GM12878 (cell line): ENCODE measurements at regions not wholly inside any gene's neighbourhood (a gene's known extent, or its start where the extent isn't known, plus 50 kb on each side); places are given as distances from the start of the nearest gene placed in this dataset.

Experiments
- ATAC-seq: fragments of 200-7000 bp; cut with Tn5 transposase; 3 replicates; pipeline ENCODE4 v1.9.1; 2020; ENCODE audit warnings: mild to moderate bottlenecking, moderate library complexity
- BruUV-seq: library from RNA; stranded (reverse); fragments of 400-500 nt; replicated peaks from 2 replicates; lab custom pipeline; 2021; lab: Mats Ljungman, UMichigan
- CTCF ChIA-PET: fragments of 300-600 bp; sonication (Branson Sonifier 250); formaldehyde crosslinking; extraction: SDS; loops from one replicate; lab custom pipeline; 2021; ENCODE audit warnings: inconsistent platforms; lab: Yijun Ruan, JAX
- POLR2A ChIA-PET: fragments of 350-600 bp; formaldehyde crosslinking; extraction: SDS; loops from one replicate; lab custom pipeline; 2021; ENCODE audit warnings: inconsistent platforms; lab: Charles Lee
- RAD21 ChIA-PET: fragments of 300-600 bp; sonication (Branson Sonifier 250); formaldehyde crosslinking; loops from one replicate; lab custom pipeline; 2023; ENCODE audit warnings: antibody characterized with exemption; ENCODE audit not compliant: unreplicated experiment; lab: Charles Lee
- SMC1A ChIA-PET: fragments of 300-600 bp; sonication (Branson Sonifier 250); formaldehyde crosslinking; loops from one replicate; lab custom pipeline; 2023; ENCODE audit not compliant: unreplicated experiment, uncharacterized antibody; lab: Charles Lee
- DNase-seq: peaks from one replicate; pipeline ENCODE4 v3.0.0-alpha.2; 2011; ENCODE audit warnings: low read depth, low spot score
- FAIRE-seq: peaks from 3 replicates; lab custom pipeline; 2011; peaks lifted over from hg19 to GRCh38; lab: Jason Lieb, UNC
- H2AFZ ChIP-seq: 2 replicates; pipeline ENCODE4 v1.6.0; 2011; ENCODE audit warnings: low read depth, low read length, control low read depth; ENCODE audit not compliant: control insufficient read depth
- H3K27ac ChIP-seq: 2 replicates; pipeline ENCODE4 v1.5.1; 2011; ENCODE audit warnings: control low read depth; ENCODE audit not compliant: control insufficient read depth, insufficient read depth
- H3K27me3 ChIP-seq, 2 experiments: replicated peaks in 1 of 2; 2 replicates each; pipeline versions ENCODE4 v1.6.0 to v1.6.1; 2011; ENCODE audit warnings: low read length in 1 of 2; ENCODE audit not compliant: control insufficient read depth in 2 of 2, insufficient read depth in 2 of 2
- H3K36me3 ChIP-seq, 2 experiments: 2 replicates each; pipeline ENCODE4 v1.5.1; 2011; ENCODE audit warnings: low read length in 1 of 2; ENCODE audit not compliant: control insufficient read depth in 2 of 2, insufficient read depth in 2 of 2
- H3K4me1 ChIP-seq: 2 replicates; pipeline ENCODE4 v1.6.1; 2011; ENCODE audit warnings: mild to moderate bottlenecking, low read length, moderate library complexity, mixed read lengths; ENCODE audit not compliant: control insufficient read depth, insufficient read depth
- H3K4me2 ChIP-seq: 2 replicates; pipeline ENCODE4 v1.6.0; 2011; ENCODE audit warnings: control low read depth; ENCODE audit not compliant: control insufficient read depth, insufficient read depth
- H3K4me3 ChIP-seq: fragments of 200-600 bp; sonication (generic); 2 replicates; pipeline ENCODE4 v1.5.1; 2016
- H3K79me2 ChIP-seq: 2 replicates; pipeline ENCODE4 v1.6.0; 2011; ENCODE audit warnings: low read length; ENCODE audit not compliant: control insufficient read depth, insufficient read depth
- H3K9ac ChIP-seq: 2 replicates; pipeline ENCODE4 v1.8.0; 2011; ENCODE audit warnings: low read length, control low read depth, mixed read lengths; ENCODE audit not compliant: control insufficient read depth, insufficient read depth
- H3K9me3 ChIP-seq: replicated peaks from 3 replicates; pipeline ENCODE4 v1.5.1; 2011; ENCODE audit warnings: mild to moderate bottlenecking, low read length; ENCODE audit not compliant: control insufficient read depth, insufficient read depth
- H4K20me1 ChIP-seq: 2 replicates; pipeline ENCODE4 v1.6.0; 2011; ENCODE audit not compliant: control insufficient read depth, insufficient read depth
- ATF2 ChIP-seq: IDR thresholded peaks from 2 replicates; pipeline ENCODE4 v1.6.1; 2012; ENCODE audit warnings: low read length, inconsistent platforms
- CREM ChIP-seq: IDR thresholded peaks from 2 replicates; pipeline ENCODE4 v1.6.1; 2014; ENCODE audit warnings: antibody characterized with exemption, low read depth
- CUX1 ChIP-seq: IDR thresholded peaks from 2 replicates; pipeline ENCODE4 v1.6.1; 2012; ENCODE audit warnings: improper control_type of control experiment, low read depth, low read length; ENCODE audit not compliant: insufficient replicate concordance
- GATAD2B ChIP-seq: fragments of 450-650 bp; conservative IDR thresholded peaks from 2 replicates; pipeline ENCODE4 v1.6.1; 2017; ENCODE audit warnings: low read depth, mild to moderate bottlenecking, moderate library complexity
- MLLT1 ChIP-seq: fragments of 450-650 bp; IDR thresholded peaks from 2 replicates; pipeline ENCODE4 v1.6.1; 2016; ENCODE audit warnings: mild to moderate bottlenecking
- NFYB ChIP-seq: IDR thresholded peaks from 2 replicates; pipeline ENCODE4 v1.6.1; 2011; ENCODE audit warnings: low read depth, mild to moderate bottlenecking, low read length, improper control_type of control experiment, moderate library complexity; ENCODE audit not compliant: insufficient read depth
- NRF1 ChIP-seq: conservative IDR thresholded peaks from 2 replicates; pipeline ENCODE4 v1.6.1; 2011; ENCODE audit warnings: mild to moderate bottlenecking, low read depth, low read length, improper control_type of control experiment
- RAD21 ChIP-seq: IDR thresholded peaks from 2 replicates; pipeline ENCODE4 v1.6.1; 2011; ENCODE audit warnings: mild to moderate bottlenecking, low read depth, low read length, moderate library complexity; ENCODE audit not compliant: insufficient read depth
- WGBS: methylation state at CpG from one replicate; pipeline ENCODE4 v1.1.6; 2016; ENCODE audit warnings: low lambda C conversion rate; ENCODE audit not compliant: insufficient replicate concordance, insufficient coverage; ENCODE audit errors: missing lambda C conversion rate; 5-methylcytosine and 5-hydroxymethylcytosine counted together
- in situ Hi-C: fragments of 300-500 bp; cut with MboI; formaldehyde crosslinking; loops from 9 replicates; pipeline ENCODE4 v1.14.3; 2018; ENCODE audit warnings: mixed read lengths
- intact Hi-C: fragments of 100-400 bp; cut with micrococcal nuclease; formaldehyde crosslinking; loops from one replicate; pipeline ENCODE4 v1.14.2; 2022; ENCODE audit not compliant: unreplicated experiment
- TF ChIP-seq, protein P1 (sequence below): IDR thresholded peaks from 2 replicates; pipeline ENCODE4 v1.6.1; 2011; ENCODE audit warnings: mild to moderate bottlenecking, low read depth, low read length, moderate library complexity; ENCODE audit not compliant: insufficient replicate concordance

- Histone ChIP-seq H3K27me3 (peaks cover 0 to 3% of the 10 kb centered on the region in 2 experiments; a peak in 1 of 4 replicates), H3K9ac (no peak overlapping the region), H3K27ac (no peak overlapping the region), H3K4me1 (no peaks in the 10 kb centered on the region), H3K36me3 (no peaks in the 10 kb centered on the region), H2AFZ (no peak overlapping the region), H3K9me3 (no peaks in the 10 kb centered on the region), H3K4me3 (no peak overlapping the region), H3K79me2 (no peaks in the 10 kb centered on the region), H4K20me1 (no peaks in the 10 kb centered on the region), H3K4me2 (no peak overlapping the region)
- FAIRE-seq: no peak
- POLR2A ChIA-PET: interaction anchor here (0.7 kb wide), 1 partner anchor 1016 kb away, joined by 3 read pairs; no protein-coding TSS in a partner anchor
- DNase-seq: no peak
- TF ChIP-seq ATF2: no peak
- TF ChIP-seq CUX1: no peak
- TF ChIP-seq, protein P1, sequence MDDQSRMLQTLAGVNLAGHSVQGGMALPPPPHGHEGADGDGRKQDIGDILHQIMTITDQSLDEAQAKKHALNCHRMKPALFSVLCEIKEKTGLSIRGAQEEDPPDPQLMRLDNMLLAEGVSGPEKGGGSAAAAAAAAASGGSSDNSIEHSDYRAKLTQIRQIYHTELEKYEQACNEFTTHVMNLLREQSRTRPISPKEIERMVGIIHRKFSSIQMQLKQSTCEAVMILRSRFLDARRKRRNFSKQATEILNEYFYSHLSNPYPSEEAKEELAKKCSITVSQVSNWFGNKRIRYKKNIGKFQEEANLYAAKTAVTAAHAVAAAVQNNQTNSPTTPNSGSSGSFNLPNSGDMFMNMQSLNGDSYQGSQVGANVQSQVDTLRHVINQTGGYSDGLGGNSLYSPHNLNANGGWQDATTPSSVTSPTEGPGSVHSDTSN: no peak
- TF ChIP-seq NFYB: no peak
- TF ChIP-seq CREM: no peak
- TF ChIP-seq RAD21: no peak
- no peak for TF ChIP-seq GATAD2B
- no peak for TF ChIP-seq MLLT1
- TF ChIP-seq NRF1: no peak
- CTCF ChIA-PET: no interaction called here
- ATAC-seq: no peak
- in situ Hi-C loops (no loop called here), intact Hi-C loops (no loop called here)
- RAD21 ChIA-PET: no interaction called here
- SMC1A ChIA-PET: no interaction called here
- BruUV-seq: no TSS peak
- 50% methylated on average over 7 of the region's 7 CpGs for WGBS
Observed at GRCh38 chr1:114224196-114224907, 70.7 kb upstream of the SYT6 start.
